Activated CD4-positive, CD25-positive, alpha-beta regulatory T cell treated with anti-CD3 and anti-CD28 coated beads, Interleukin-2, amount 50 U/mL, for 16 hours (primary cell): ENCODE measurements at regions not wholly inside any gene's neighbourhood (a gene's known extent, or its start where the extent isn't known, plus 50 kb on each side); places are given as distances from the start of the nearest gene placed in this dataset.

Experiments
- DNase-seq: peaks from one replicate; pipeline ENCODE4 v3.0.0-alpha.2; 2020; ENCODE audit warnings: low read depth, low spot score

GRCh38 chr6:155955038-155955437 is 499.4 kb upstream of the NOX3 start:
- DNase-seq, result no peak

GRCh38 chr6:155954149-155954548 is 498.5 kb upstream of the NOX3 start:
- DNase-seq, result no peak

- DNase-seq, result no peak
These were observed 493.6 kb upstream of the NOX3 start for GRCh38 chr6:155949256-155949655.

- DNase-seq, result no peak
These were observed 491.2 kb upstream of the NOX3 start for GRCh38 chr6:155946860-155947259.

- no peak for DNase-seq
These were observed 488.0 kb upstream of the NOX3 start for GRCh38 chr6:155943635-155944034.

- DNase-seq, result no peak
These were observed 483.6 kb upstream of the NOX3 start for GRCh38 chr6:155939253-155939652.

GRCh38 chr6:155936551-155936950 is 480.9 kb upstream of the NOX3 start:
- DNase-seq, result no peak

- no peak for DNase-seq
These were observed 480.5 kb upstream of the NOX3 start for GRCh38 chr6:155936127-155936526.

GRCh38 chr6:155916846-155917624 is 461.4 kb upstream of the NOX3 start:
- no peak for DNase-seq

- DNase-seq, result no peak
These were observed 460.0 kb upstream of the NOX3 start for GRCh38 chr6:155915651-155916050.

- DNase-seq, result no peak
These were observed 458.2 kb upstream of the NOX3 start for GRCh38 chr6:155913816-155914215.

GRCh38 chr6:155909710-155910109 is 454.1 kb upstream of the NOX3 start:
- DNase-seq, result no peak

- no peak for DNase-seq
These were observed 440.0 kb upstream of the NOX3 start for GRCh38 chr6:155895641-155896040.

- no peak for DNase-seq
These were observed 439.1 kb upstream of the NOX3 start for GRCh38 chr6:155894758-155895157.

- no peak for DNase-seq
These were observed 438.6 kb upstream of the NOX3 start for GRCh38 chr6:155894262-155894661.

- DNase-seq, result no peak
These were observed 434.8 kb upstream of the NOX3 start for GRCh38 chr6:155890409-155890808.

- DNase-seq, result no peak
These were observed 433.8 kb upstream of the NOX3 start for GRCh38 chr6:155889410-155889809.

- DNase-seq, result no peak
These were observed 431.8 kb upstream of the NOX3 start for GRCh38 chr6:155887421-155887820.

GRCh38 chr6:155883741-155884140 is 428.1 kb upstream of the NOX3 start:
- DNase-seq, result no peak

- no peak for DNase-seq
These were observed 427.7 kb upstream of the NOX3 start for GRCh38 chr6:155883334-155883731.

- no peak for DNase-seq
These were observed 427.1 kb upstream of the NOX3 start for GRCh38 chr6:155882527-155883333.

- no peak for DNase-seq
These were observed 426.3 kb upstream of the NOX3 start for GRCh38 chr6:155881826-155882526.
